WTC11 (cell line): ENCODE measurements at regions not wholly inside any gene's neighbourhood (a gene's known extent, or its start where the extent isn't known, plus 50 kb on each side); places are given as distances from the start of the nearest gene placed in this dataset.

Experiments
- ATAC-seq: fragments of 200-7000 bp; cut with Tn5 transposase; 2 replicates; pipeline ENCODE4 v1.10.0; 2021; ENCODE audit warnings: mild to moderate bottlenecking, moderate library complexity
- CTCF ChIA-PET: fragments of 300-600 bp; sonication (Branson Sonifier 250); formaldehyde crosslinking; loops from one replicate; lab custom pipeline; 2021; ENCODE audit warnings: antibody characterized with exemption; lab: Charles Lee
- POLR2A ChIA-PET: fragments of 350-600 bp; sonication (Branson Sonifier 250); formaldehyde crosslinking; loops from one replicate; lab custom pipeline; 2021; ENCODE audit warnings: antibody characterized with exemption; lab: Charles Lee
- DNase-seq: peaks from one replicate; pipeline ENCODE4 v3.0.0; 2021; ENCODE audit warnings: low spot score
- H3K27ac Mint-ChIP-seq: 2 replicates; pipeline ENCODE4 v1.8.0; 2021; ENCODE audit warnings: mixed read lengths
- H3K27me3 Mint-ChIP-seq: 2 replicates; pipeline ENCODE4 v1.8.0; 2021; ENCODE audit warnings: low read depth, mild to moderate bottlenecking, moderate library complexity, mixed read lengths
- H3K36me3 Mint-ChIP-seq: 2 replicates; pipeline ENCODE4 v1.8.0; 2021; ENCODE audit warnings: mixed read lengths
- H3K4me1 Mint-ChIP-seq: 2 replicates; pipeline ENCODE4 v1.8.0; 2022; ENCODE audit warnings: mixed read lengths
- H3K4me3 Mint-ChIP-seq: 2 replicates; pipeline ENCODE4 v1.8.0; 2021; ENCODE audit warnings: mild to moderate bottlenecking, moderate library complexity, mixed read lengths
- H3K9me3 Mint-ChIP-seq: 2 replicates; pipeline ENCODE4 v1.8.0; 2021; ENCODE audit warnings: mixed read lengths
- ETV6 ChIP-seq: sonication (generic); formaldehyde crosslinking; IDR thresholded peaks from 2 replicates; pipeline ENCODE4 v1.8.1; 2022; ENCODE audit warnings: mild to moderate bottlenecking, missing genetic modification reagents
- GABPB1 ChIP-seq: sonication (generic); formaldehyde crosslinking; IDR thresholded peaks from 2 replicates; pipeline ENCODE4 v1.8.1; 2023; ENCODE audit warnings: mild to moderate bottlenecking, missing genetic modification reagents
- GTF2I ChIP-seq: fragments of 250-450 bp; sonication (Bioruptor Pico); conservative IDR thresholded peaks from 2 replicates; pipeline ENCODE4 v1.4.0; 2021; ENCODE audit warnings: mild to moderate bottlenecking
- HMGA2 ChIP-seq: fragments of 250-450 bp; sonication (Bioruptor Pico); IDR thresholded peaks from 2 replicates; pipeline ENCODE4 v1.4.0; 2021; ENCODE audit warnings: mild to moderate bottlenecking, moderate library complexity
- IRF2 ChIP-seq: sonication (generic); formaldehyde crosslinking; IDR thresholded peaks from 2 replicates; pipeline ENCODE4 v1.8.0; 2022; ENCODE audit warnings: low read depth, missing genetic modification reagents, borderline replicate concordance
- KAT7 ChIP-seq: sonication (generic); formaldehyde crosslinking; IDR thresholded peaks from 2 replicates; pipeline ENCODE4 v1.8.1; 2023; ENCODE audit warnings: missing genetic modification reagents, mild to moderate bottlenecking, borderline replicate concordance
- NFYB ChIP-seq: sonication (generic); formaldehyde crosslinking; conservative IDR thresholded peaks from 2 replicates; pipeline ENCODE4 v1.8.0; 2022; ENCODE audit warnings: low read depth, missing genetic modification reagents
- PRRX2 ChIP-seq: fragments of 250-450 bp; sonication (Bioruptor Pico); IDR thresholded peaks from 2 replicates; pipeline ENCODE4 v1.8.0; 2021; ENCODE audit warnings: mild to moderate bottlenecking
- SMAD4 ChIP-seq: sonication (generic); formaldehyde crosslinking; IDR thresholded peaks from 2 replicates; pipeline ENCODE4 v1.8.0; 2022; ENCODE audit warnings: mild to moderate bottlenecking, missing genetic modification reagents
- SP1 ChIP-seq: sonication (generic); formaldehyde crosslinking; conservative IDR thresholded peaks from 2 replicates; pipeline ENCODE4 v1.8.1; 2022; ENCODE audit warnings: missing genetic modification reagents
- TEAD4 ChIP-seq: sonication (generic); formaldehyde crosslinking; IDR thresholded peaks from 2 replicates; pipeline ENCODE4 v1.8.0; 2022; ENCODE audit warnings: mild to moderate bottlenecking, missing genetic modification reagents
- ZNF263 ChIP-seq: sonication (generic); formaldehyde crosslinking; IDR thresholded peaks from 2 replicates; pipeline ENCODE4 v1.8.1; 2022; ENCODE audit warnings: low read depth, mild to moderate bottlenecking, moderate library complexity, missing genetic modification reagents
- TF ChIP-seq, protein P1 (sequence below): sonication (generic); formaldehyde crosslinking; IDR thresholded peaks from 2 replicates; pipeline ENCODE4 v1.8.1; 2023; ENCODE audit warnings: mild to moderate bottlenecking, missing genetic modification reagents
- TF ChIP-seq, protein P2 (sequence below): fragments of 250-450 bp; sonication (Bioruptor Pico); IDR thresholded peaks from 2 replicates; pipeline ENCODE4 v2.1.2; 2022; ENCODE audit warnings: mild to moderate bottlenecking, moderate library complexity
- TF ChIP-seq, protein P3 (sequence below): sonication (generic); formaldehyde crosslinking; IDR thresholded peaks from 2 replicates; pipeline ENCODE4 v1.8.0; 2022; ENCODE audit warnings: missing genetic modification reagents
- TF ChIP-seq, protein P4 (sequence below): sonication (generic); formaldehyde crosslinking; IDR thresholded peaks from 2 replicates; pipeline ENCODE4 v1.8.0; 2022; ENCODE audit warnings: mild to moderate bottlenecking, missing genetic modification reagents
- TF ChIP-seq, protein P5 (sequence below): sonication (generic); formaldehyde crosslinking; IDR thresholded peaks from 2 replicates; pipeline ENCODE4 v1.8.0; 2023; ENCODE audit warnings: missing genetic modification reagents, mild to moderate bottlenecking, borderline replicate concordance
- TF ChIP-seq, protein P6 (sequence below): fragments of 250-450 bp; sonication (Bioruptor Pico); IDR thresholded peaks from 2 replicates; pipeline ENCODE4 v1.9.0; 2021; ENCODE audit warnings: moderate library complexity, mild to moderate bottlenecking, inconsistent platforms, borderline replicate concordance
- TF ChIP-seq, protein P7 (sequence below): sonication (generic); formaldehyde crosslinking; IDR thresholded peaks from 2 replicates; pipeline ENCODE4 v1.8.0; 2023; ENCODE audit warnings: missing genetic modification reagents

DNA sequence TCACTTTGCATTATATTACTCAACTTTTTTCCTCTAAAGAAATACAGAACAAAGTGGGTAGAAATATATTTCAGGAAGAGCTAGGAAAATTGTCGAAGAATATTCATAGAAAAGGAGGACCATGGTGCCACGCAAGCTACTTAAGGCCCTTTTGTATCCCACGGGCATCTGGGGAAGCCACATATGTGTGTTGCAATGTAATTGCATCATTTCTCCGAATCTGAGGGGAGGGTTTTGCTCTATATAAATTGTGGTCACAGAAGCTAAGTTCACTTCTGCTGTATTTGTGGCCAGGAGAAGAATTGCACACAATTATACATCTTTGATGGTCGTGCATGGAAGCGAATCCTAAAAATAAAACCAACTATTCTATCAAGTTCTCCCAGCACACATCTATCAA is 360.3 kb downstream of the IRS1 start:
- Mint-ChIP-seq H3K27ac (no peak overlapping the region), H3K27me3 (no peaks in the 10 kb centered on the region), H3K36me3 (0 out of 2 replicates have a peak, but pooled peaks cover 4% of the 10 kb centered on the region), H3K9me3 (peaks cover 10% of the 10 kb centered on the region), H3K4me3 (no peak overlapping the region)
- POLR2A ChIA-PET: no interaction called here
- no peak for TF ChIP-seq ETV6 (CRISPR knock-in tag)
- peak; percentile 36; the same call in 1 of the 2 replicates for TF ChIP-seq GABPB1 (CRISPR knock-in tag)
- TF ChIP-seq SMAD4 (CRISPR knock-in tag): no peak
- TF ChIP-seq, all 79 proteins: peak for 1
- H3K4me1 Mint-ChIP-seq: peaks cover 15% of the 10 kb centered on the region
- ATAC-seq: no peak
- DNase-seq: no peak
- CTCF ChIA-PET: no interaction called here

DNA sequence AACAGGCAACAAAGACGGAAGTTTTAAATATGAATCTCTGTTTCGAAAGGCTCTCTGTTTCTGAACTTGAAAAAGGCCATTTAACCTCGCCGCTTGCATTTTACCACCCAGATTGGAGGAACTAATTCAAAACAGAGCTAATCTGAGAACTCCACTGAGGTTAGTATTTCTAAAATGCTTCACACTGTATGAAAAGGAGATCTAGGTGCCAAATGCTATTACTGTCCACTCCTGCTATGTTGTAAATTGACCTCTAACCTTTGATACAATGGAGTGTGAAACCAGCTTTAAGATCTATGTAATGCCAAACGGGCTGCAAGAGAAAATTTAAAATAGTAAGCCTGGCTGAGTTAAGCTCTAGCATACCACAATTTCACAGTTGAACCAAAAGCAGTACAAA is 364.5 kb downstream of the IRS1 start:
- ATAC-seq (no peak), DNase-seq (no peak)
- H3K27me3 Mint-ChIP-seq: no peaks in the 10 kb centered on the region
- ChIA-PET POLR2A (no interaction called here), CTCF (no interaction called here)
- no peak for TF ChIP-seq NFYB (CRISPR knock-in tag)
- TF ChIP-seq PRRX2 (CRISPR knock-in tag): no peak
- TF ChIP-seq, protein P1, sequence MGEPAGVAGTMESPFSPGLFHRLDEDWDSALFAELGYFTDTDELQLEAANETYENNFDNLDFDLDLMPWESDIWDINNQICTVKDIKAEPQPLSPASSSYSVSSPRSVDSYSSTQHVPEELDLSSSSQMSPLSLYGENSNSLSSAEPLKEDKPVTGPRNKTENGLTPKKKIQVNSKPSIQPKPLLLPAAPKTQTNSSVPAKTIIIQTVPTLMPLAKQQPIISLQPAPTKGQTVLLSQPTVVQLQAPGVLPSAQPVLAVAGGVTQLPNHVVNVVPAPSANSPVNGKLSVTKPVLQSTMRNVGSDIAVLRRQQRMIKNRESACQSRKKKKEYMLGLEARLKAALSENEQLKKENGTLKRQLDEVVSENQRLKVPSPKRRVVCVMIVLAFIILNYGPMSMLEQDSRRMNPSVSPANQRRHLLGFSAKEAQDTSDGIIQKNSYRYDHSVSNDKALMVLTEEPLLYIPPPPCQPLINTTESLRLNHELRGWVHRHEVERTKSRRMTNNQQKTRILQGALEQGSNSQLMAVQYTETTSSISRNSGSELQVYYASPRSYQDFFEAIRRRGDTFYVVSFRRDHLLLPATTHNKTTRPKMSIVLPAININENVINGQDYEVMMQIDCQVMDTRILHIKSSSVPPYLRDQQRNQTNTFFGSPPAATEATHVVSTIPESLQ (CRISPR knock-in tag): no peak
- TF ChIP-seq GTF2I: no peak
- TF ChIP-seq IRF2 (CRISPR knock-in tag): no peak
- no peak for TF ChIP-seq HMGA2 (CRISPR knock-in tag)
- H3K27ac Mint-ChIP-seq: no peak overlapping the region
- H3K36me3 Mint-ChIP-seq: no peaks in the 10 kb centered on the region
- peaks cover 16% of the 10 kb centered on the region for H3K4me1 Mint-ChIP-seq
- H3K4me3 Mint-ChIP-seq: no peak overlapping the region
- peaks cover 3% of the 10 kb centered on the region; the same call in 1 of the 2 replicates for H3K9me3 Mint-ChIP-seq

DNA sequence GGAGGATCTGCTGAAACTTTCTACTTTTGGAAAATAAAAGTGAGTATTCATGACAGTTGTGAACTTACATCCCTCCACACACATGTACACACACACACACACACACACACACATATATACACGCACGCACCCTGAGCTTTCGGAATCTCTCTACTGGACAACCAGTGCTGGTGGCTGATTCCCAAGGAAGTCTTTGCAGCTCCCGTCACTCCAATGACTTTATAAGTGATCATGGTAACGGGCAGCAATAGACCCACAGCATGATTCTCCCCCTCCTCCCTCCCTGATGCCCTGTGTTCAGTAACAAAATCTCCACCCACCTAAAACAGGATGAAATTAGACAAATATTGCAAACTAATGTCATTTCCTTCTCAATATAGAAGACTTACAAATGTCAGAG is 364.9 kb downstream of the IRS1 start:
- CTCF ChIA-PET: no interaction called here
- Mint-ChIP-seq H3K4me1 (peaks cover 19% of the 10 kb centered on the region), H3K9me3 (peaks cover 3% of the 10 kb centered on the region; the same call in 1 of the 2 replicates), H3K36me3 (no peaks in the 10 kb centered on the region), H3K4me3 (no peak overlapping the region), H3K27me3 (no peaks in the 10 kb centered on the region), H3K27ac (no peak overlapping the region)
- POLR2A ChIA-PET: no interaction called here
- ATAC-seq (no peak), DNase-seq (no peak)
- TF ChIP-seq ZNF263 (CRISPR knock-in tag): no peak
- TF ChIP-seq ETV6 (CRISPR knock-in tag): no peak
- no peak for TF ChIP-seq SP1 (CRISPR knock-in tag)
- TF ChIP-seq, protein P2, sequence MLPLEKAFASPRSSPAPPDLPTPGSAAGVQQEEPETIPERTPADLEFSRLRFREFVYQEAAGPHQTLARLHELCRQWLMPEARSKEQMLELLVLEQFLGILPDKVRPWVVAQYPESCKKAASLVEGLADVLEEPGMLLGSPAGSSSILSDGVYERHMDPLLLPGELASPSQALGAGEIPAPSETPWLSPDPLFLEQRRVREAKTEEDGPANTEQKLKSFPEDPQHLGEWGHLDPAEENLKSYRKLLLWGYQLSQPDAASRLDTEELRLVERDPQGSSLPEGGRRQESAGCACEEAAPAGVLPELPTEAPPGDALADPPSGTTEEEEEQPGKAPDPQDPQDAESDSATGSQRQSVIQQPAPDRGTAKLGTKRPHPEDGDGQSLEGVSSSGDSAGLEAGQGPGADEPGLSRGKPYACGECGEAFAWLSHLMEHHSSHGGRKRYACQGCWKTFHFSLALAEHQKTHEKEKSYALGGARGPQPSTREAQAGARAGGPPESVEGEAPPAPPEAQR (CRISPR knock-in tag): no peak
- TF ChIP-seq, protein P3, sequence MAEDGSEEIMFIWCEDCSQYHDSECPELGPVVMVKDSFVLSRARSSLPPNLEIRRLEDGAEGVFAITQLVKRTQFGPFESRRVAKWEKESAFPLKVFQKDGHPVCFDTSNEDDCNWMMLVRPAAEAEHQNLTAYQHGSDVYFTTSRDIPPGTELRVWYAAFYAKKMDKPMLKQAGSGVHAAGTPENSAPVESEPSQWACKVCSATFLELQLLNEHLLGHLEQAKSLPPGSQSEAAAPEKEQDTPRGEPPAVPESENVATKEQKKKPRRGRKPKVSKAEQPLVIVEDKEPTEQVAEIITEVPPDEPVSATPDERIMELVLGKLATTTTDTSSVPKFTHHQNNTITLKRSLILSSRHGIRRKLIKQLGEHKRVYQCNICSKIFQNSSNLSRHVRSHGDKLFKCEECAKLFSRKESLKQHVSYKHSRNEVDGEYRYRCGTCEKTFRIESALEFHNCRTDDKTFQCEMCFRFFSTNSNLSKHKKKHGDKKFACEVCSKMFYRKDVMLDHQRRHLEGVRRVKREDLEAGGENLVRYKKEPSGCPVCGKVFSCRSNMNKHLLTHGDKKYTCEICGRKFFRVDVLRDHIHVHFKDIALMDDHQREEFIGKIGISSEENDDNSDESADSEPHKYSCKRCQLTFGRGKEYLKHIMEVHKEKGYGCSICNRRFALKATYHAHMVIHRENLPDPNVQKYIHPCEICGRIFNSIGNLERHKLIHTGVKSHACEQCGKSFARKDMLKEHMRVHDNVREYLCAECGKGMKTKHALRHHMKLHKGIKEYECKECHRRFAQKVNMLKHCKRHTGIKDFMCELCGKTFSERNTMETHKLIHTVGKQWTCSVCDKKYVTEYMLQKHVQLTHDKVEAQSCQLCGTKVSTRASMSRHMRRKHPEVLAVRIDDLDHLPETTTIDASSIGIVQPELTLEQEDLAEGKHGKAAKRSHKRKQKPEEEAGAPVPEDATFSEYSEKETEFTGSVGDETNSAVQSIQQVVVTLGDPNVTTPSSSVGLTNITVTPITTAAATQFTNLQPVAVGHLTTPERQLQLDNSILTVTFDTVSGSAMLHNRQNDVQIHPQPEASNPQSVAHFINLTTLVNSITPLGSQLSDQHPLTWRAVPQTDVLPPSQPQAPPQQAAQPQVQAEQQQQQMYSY (CRISPR knock-in tag): no peak
- no peak for TF ChIP-seq KAT7 (CRISPR knock-in tag)
- TF ChIP-seq, protein P4, sequence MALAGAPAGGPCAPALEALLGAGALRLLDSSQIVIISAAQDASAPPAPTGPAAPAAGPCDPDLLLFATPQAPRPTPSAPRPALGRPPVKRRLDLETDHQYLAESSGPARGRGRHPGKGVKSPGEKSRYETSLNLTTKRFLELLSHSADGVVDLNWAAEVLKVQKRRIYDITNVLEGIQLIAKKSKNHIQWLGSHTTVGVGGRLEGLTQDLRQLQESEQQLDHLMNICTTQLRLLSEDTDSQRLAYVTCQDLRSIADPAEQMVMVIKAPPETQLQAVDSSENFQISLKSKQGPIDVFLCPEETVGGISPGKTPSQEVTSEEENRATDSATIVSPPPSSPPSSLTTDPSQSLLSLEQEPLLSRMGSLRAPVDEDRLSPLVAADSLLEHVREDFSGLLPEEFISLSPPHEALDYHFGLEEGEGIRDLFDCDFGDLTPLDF (CRISPR knock-in tag): no peak
- no peak for TF ChIP-seq IRF2 (CRISPR knock-in tag)
- TF ChIP-seq, protein P5, sequence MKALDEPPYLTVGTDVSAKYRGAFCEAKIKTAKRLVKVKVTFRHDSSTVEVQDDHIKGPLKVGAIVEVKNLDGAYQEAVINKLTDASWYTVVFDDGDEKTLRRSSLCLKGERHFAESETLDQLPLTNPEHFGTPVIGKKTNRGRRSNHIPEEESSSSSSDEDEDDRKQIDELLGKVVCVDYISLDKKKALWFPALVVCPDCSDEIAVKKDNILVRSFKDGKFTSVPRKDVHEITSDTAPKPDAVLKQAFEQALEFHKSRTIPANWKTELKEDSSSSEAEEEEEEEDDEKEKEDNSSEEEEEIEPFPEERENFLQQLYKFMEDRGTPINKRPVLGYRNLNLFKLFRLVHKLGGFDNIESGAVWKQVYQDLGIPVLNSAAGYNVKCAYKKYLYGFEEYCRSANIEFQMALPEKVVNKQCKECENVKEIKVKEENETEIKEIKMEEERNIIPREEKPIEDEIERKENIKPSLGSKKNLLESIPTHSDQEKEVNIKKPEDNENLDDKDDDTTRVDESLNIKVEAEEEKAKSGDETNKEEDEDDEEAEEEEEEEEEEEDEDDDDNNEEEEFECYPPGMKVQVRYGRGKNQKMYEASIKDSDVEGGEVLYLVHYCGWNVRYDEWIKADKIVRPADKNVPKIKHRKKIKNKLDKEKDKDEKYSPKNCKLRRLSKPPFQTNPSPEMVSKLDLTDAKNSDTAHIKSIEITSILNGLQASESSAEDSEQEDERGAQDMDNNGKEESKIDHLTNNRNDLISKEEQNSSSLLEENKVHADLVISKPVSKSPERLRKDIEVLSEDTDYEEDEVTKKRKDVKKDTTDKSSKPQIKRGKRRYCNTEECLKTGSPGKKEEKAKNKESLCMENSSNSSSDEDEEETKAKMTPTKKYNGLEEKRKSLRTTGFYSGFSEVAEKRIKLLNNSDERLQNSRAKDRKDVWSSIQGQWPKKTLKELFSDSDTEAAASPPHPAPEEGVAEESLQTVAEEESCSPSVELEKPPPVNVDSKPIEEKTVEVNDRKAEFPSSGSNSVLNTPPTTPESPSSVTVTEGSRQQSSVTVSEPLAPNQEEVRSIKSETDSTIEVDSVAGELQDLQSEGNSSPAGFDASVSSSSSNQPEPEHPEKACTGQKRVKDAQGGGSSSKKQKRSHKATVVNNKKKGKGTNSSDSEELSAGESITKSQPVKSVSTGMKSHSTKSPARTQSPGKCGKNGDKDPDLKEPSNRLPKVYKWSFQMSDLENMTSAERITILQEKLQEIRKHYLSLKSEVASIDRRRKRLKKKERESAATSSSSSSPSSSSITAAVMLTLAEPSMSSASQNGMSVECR: no peak
- TF ChIP-seq TEAD4: no peak
- TF ChIP-seq, protein P6, sequence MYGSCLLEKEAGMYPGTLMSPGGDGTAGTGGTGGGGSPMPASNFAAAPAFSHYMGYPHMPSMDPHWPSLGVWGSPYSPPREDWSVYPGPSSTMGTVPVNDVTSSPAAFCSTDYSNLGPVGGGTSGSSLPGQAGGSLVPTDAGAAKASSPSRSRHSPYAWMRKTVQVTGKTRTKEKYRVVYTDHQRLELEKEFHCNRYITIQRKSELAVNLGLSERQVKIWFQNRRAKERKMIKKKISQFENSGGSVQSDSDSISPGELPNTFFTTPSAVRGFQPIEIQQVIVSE: no peak
- TF ChIP-seq, protein P7, sequence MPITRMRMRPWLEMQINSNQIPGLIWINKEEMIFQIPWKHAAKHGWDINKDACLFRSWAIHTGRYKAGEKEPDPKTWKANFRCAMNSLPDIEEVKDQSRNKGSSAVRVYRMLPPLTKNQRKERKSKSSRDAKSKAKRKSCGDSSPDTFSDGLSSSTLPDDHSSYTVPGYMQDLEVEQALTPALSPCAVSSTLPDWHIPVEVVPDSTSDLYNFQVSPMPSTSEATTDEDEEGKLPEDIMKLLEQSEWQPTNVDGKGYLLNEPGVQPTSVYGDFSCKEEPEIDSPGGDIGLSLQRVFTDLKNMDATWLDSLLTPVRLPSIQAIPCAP: no peak
